Activated T-cell treated with anti-CD3 and anti-CD28 coated beads for 48 hours (primary cell): ENCODE measurements at regions not wholly inside any gene's neighbourhood (a gene's known extent, or its start where the extent isn't known, plus 50 kb on each side); places are given as distances from the start of the nearest gene placed in this dataset.
"Not testable (repeated sequence)": the region's sequence is repeated elsewhere in the genome, so short reads cannot be mapped to it uniquely, and the experiment has no call there.

Experiments used
- DNase-seq: peaks from one replicate; pipeline ENCODE4 v3.0.0-alpha.2; 2020; ENCODE audit warnings: low read depth

DNA sequence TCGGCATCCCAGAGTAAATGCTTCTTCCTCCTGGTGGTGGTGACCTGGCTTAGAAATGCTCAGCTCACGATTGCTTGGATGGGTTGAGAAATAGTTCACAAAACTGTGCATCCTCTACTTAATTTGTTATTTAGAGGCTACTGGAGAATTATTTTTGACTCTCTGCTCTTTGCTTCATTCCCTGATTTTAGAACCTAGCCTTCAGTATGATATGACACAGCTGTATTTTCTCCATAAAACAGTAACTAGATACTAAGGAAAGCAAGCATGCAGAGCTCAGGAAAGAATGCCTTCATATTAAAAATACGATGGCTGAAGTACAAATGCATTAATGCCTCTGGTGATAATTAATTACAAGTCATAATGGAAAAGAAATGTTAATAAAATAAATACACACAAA is 602.0 kb upstream of the COBL start:
- no peak for DNase-seq

- no peak for DNase-seq
Observed at GRCh38 chr7:51901489-51901840, 584.9 kb upstream of the COBL start.

GRCh38 chr7:51900755-51901488 is 584.3 kb upstream of the COBL start:
- DNase-seq: not testable (repeated sequence)

GRCh38 chr7:51899611-51900010 is 583.0 kb upstream of the COBL start:
- no peak for DNase-seq

DNA sequence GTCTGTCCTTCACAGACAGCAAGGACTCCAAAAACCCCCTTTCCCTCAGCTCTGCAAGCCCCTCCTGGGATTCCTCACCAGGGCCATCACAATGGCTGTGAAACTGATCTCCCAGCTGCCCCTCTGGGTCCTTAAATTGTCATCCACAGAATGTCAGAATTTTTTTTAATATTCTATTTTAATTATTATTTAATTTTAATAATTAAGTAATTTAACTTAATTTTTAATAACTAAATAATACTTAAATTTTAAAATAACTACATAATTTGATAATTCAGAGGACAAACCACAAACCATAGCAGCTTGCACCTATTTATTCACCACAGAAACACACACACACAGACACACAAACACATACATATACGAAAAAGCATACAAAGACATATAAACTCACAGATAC is 565.8 kb upstream of the COBL start:
- no peak for DNase-seq

GRCh38 chr7:51881309-51881708 is 564.7 kb upstream of the COBL start:
- no peak for DNase-seq

DNA sequence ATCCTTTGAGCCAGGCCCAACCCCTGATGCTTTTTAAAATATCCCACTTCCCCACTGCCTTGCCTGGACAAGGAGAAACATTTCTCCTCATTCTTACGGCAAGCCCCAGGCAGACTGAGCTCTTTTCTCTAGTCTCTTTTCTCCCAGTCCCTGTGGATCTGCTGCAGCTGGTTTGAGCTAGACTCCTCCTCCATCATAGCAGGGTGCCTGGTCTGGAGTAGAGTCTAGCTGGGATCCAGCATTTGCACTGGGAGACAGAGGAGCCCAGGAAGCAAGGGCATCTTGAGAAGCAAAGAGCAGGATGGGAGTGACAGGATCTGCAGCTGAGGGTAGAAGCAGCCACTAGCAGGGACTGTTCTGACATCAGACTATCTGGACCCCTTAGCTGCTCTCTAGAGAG is 562.3 kb upstream of the COBL start:
- no peak for DNase-seq

DNA sequence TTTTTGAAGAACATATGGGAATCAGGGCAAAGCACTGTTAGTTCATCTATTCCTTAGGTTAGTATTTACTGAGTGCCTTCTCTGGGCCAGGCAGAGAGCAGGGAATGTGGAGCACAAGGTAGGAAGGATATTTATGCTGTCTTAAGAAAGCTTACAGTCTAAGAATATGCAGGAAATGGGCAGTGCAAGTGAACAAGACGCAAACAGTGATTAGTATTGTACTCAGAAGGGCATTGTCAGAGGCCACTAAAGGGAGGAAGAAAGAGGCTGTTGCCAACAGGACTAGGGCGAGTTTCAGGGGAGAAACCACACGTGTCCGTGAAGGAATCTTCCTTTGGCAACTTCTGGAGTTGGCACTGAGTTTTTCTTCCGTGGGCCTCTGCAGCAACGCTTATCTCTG is 552.8 kb upstream of the COBL start:
- no peak for DNase-seq

GRCh38 chr7:51867117-51867516 is 550.5 kb upstream of the COBL start:
- no peak for DNase-seq

GRCh38 chr7:51860305-51860704 is 543.7 kb upstream of the COBL start:
- no peak for DNase-seq

DNA sequence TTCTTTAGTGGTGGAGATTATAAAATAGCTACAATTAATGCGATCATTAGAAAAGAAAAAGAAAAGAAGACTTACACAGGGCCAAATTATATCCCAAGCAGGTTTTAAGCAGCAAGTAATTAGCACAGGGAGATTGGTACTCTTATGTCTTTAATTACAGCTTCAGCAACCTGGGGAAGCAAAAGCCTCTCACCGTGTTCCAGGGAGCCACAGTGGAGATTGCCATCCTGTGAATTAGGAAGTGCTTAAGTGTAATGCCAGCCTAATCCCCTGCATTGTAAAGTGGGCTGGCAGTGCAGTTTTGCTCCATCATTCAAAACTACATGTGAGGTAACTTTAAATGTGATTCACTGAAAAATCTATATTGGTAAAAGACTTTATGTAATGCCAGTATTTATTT is 533.5 kb upstream of the COBL start:
- DNase-seq: no peak

DNA sequence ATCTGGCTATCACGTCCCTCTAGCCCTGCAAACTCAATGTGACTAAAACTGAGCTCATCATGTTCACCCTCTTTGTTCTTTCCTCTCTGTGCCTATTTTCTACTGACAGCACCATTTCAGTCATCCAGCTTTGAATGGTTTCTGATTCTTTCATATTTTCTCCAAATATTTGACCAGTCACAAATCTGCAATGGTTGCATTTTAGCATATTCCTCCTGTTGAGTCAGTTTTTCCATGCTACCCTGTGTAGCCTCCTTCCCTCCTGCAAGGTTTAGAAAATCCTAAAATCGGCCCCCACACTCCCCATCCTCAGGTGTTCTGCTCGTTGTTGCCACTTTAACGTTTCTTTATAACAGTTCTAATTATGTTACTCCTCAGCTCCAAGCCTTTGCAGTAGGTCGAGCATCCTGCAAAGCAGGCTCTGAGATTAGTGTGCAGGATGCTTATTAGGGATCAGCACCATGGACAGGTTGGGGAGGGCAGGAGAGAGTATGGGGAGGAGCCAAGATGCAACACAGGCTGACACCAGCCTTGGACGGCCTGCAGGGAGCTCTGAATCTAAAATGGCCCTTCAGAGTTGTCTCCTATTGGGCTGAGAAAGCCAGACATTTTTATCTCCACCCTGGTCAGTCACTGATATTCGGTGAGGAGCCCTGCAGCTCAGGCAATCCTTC is 531.0 kb upstream of the COBL start:
- no peak for DNase-seq

DNA sequence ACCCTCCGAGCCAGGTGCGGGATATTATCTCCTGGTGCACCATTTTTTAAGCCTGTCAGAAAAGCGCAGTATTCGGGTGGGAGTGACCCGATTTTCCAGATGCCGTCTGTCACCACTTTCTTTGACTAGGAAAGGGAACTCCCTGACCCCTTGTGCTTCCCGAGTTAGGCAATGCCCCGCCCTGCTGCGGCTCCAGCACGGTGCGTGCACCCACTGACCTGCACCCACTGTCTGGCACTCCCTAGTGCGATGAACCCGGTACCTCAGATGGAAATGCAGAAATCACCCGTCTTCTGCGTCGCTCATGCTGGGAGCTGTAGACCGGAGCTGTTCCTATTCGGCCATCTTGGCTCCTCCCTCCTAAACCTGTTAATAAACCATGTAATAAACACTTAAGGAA is 522.5 kb upstream of the COBL start:
- not testable (repeated sequence) for DNase-seq

DNA sequence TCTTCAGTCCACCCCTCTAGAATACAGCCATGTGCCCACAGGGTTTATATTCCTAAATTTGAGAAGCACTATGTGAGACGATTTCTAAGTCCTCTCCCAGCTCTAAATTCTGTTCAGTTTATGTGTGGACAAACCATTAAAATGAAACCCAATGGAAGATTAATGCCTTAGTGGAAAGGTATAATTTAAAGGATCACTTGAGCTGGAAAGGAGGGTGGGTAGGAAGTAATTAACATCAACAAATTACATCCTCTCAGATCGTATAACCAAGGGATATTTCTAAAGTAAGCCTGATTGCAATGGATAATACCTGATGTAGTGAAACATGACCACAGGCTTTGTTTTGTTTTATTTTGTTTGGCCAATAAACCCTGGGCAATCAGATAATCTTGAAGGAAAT is 511.0 kb upstream of the COBL start:
- no peak for DNase-seq

GRCh38 chr7:51824050-51824449 is 507.4 kb upstream of the COBL start:
- DNase-seq: no peak

GRCh38 chr7:51823437-51823836 is 506.8 kb upstream of the COBL start:
- no peak for DNase-seq

- DNase-seq: no peak
Observed at GRCh38 chr7:51817694-51818225, 501.2 kb upstream of the COBL start.

DNA sequence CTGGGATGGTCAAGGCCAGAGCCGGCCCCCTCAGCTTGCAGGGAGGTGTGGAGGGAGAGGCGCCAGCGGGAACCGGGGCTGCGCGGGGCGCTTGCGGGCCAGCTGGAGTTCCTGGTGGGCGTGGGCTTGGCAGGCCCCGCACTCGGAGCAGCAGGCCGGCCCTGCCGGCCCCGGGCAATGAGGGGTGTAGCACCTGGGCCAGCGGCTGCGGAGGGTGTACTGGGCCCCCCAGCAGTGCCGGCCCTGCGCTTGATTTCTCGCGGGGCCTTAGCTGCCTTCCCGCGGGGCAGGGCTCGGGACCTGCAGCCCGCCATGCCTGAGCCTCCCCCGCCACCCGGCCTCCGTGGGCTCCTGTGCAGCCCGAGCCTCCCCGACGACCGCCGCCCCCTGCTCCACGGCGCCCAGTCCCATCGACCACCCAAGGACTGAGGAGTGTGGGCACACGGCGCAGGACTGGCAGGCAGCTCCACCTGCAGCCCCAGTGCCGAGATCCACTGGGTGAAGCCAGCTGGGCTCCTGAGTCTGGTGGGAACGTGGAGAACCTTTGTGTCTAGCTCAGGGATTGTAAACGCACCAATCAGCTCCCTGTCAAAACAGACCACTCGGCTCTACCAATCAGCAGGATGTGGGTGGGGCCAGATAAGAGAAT is 489.3 kb upstream of the COBL start:
- DNase-seq: not testable (repeated sequence)

- DNase-seq: no peak
Observed at GRCh38 chr7:51802718-51803117, 486.1 kb upstream of the COBL start.

DNA sequence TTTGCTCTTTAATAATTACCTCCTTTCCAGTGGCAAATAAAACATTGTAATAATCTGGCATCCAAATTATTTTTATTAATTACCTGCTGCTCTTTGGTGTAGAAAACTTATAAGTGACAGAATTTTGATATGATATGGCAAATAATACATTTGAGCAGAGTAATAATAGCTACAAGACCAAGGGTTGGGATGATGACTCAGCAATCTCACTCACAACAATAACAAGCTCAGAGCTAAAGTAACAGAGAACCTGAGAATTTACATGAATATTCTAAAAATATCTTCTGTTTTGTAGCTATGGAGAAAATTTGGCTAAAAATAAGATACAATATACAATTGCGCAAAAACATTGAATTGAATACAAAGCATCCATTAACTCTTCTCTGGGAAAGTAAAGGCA is 480.8 kb upstream of the COBL start:
- DNase-seq: no peak

GRCh38 chr7:51792796-51793195 is 476.2 kb upstream of the COBL start:
- DNase-seq: no peak

DNA sequence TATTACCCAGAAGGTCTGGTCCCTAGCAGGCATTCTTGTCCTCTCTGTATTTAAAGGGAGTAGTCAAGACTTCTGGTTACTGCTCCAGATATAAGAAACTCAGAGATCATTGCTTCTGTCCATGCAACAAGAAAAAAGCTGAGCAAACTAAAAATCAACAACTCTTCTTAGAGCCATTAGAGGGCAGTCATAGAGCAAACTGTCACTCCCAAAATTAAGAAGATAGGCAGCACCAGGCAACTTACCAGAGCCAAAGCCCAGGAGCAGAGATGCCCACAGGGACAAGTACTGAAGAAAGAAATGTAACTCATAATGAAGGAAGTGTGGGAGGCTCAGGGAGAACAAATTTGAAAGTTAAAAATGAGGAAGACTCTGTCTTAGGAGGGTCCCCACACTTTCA is 472.9 kb upstream of the COBL start:
- DNase-seq: no peak

DNA sequence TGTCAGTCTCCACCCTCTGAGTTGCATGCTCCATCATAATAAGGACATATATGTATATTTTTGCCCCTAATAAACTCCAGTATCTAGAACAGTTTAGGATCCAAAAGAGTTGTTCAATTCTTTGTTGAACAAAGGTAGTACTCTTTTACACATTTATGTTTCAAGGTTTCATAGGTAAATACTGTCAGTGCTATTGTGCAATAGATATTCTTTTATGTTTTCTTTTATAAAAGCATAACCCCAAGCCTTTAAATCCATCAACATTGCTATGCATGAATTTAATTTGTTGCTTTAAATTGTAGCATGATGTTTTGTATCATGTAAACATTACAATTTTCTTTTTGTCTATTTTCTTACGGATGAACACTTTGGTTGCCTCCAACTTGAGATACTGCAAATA is 469.7 kb upstream of the COBL start:
- no peak for DNase-seq
